Osteocyte (in vitro differentiated cells): ENCODE measurements at regions not wholly inside any gene's neighbourhood (a gene's known extent, or its start where the extent isn't known, plus 50 kb on each side); places are given as distances from the start of the nearest gene placed in this dataset.

Experiments used
- DNase-seq: peaks from one replicate; pipeline ENCODE4 v3.0.0; 2021; ENCODE audit warnings: mixed read lengths; ENCODE audit not compliant: unreplicated experiment; ENCODE audit errors: extremely low spot score
- H3K27ac Mint-ChIP-seq: one replicate; pipeline ENCODE4 v1.8.0; 2021; ENCODE audit warnings: mild to moderate bottlenecking, mixed read lengths; ENCODE audit not compliant: unreplicated experiment
- H3K27me3 Mint-ChIP-seq: one replicate; pipeline ENCODE4 v1.8.0; 2021; ENCODE audit warnings: mixed read lengths; ENCODE audit not compliant: unreplicated experiment
- H3K36me3 Mint-ChIP-seq: one replicate; pipeline ENCODE4 v1.8.0; 2021; ENCODE audit warnings: mixed read lengths; ENCODE audit not compliant: unreplicated experiment
- H3K4me1 Mint-ChIP-seq: one replicate; pipeline ENCODE4 v1.8.0; 2021; ENCODE audit warnings: mixed read lengths; ENCODE audit not compliant: unreplicated experiment
- H3K4me3 Mint-ChIP-seq: one replicate; pipeline ENCODE4 v1.8.0; 2021; ENCODE audit warnings: mild to moderate bottlenecking, moderate library complexity, mixed read lengths; ENCODE audit not compliant: unreplicated experiment
- H3K9me3 Mint-ChIP-seq: one replicate; pipeline ENCODE4 v1.8.0; 2021; ENCODE audit warnings: mixed read lengths; ENCODE audit not compliant: unreplicated experiment
- CTCF ChIP-seq: fragments of 200-600 bp; sonication (generic); IDR thresholded peaks from 2 replicates; pipeline ENCODE4 v1.5.0; 2021; ENCODE audit warnings: antibody characterized with exemption, mild to moderate bottlenecking, moderate library complexity

- H3K4me3 Mint-ChIP-seq, result no peak overlapping the region
- H3K4me1 Mint-ChIP-seq, result peaks cover 15% of the 10 kb centered on the region
- no peak overlapping the region for H3K27ac Mint-ChIP-seq
- no peaks in the 10 kb centered on the region for H3K27me3 Mint-ChIP-seq
- no peak for DNase-seq
- no peaks in the 10 kb centered on the region for H3K36me3 Mint-ChIP-seq
- H3K9me3 Mint-ChIP-seq, result peaks cover 3% of the 10 kb centered on the region
- no peak for TF ChIP-seq CTCF
Measured at GRCh38 chr11:28702871-28703270, 594.7 kb downstream of the METTL15 start.

GRCh38 chr11:28702450-28702790, 594.2 kb downstream of the METTL15 start:
- peak overlapping the region; percentile 38 for H3K27ac Mint-ChIP-seq
- no peak for DNase-seq
- H3K4me1 Mint-ChIP-seq, result peaks cover 19% of the 10 kb centered on the region
- H3K36me3 Mint-ChIP-seq, result no peaks in the 10 kb centered on the region
- H3K4me3 Mint-ChIP-seq, result no peak overlapping the region
- no peak for TF ChIP-seq CTCF
- peaks cover 3% of the 10 kb centered on the region for H3K9me3 Mint-ChIP-seq
- no peaks in the 10 kb centered on the region for H3K27me3 Mint-ChIP-seq

GRCh38 chr11:28701760-28702449, 593.7 kb downstream of the METTL15 start:
- TF ChIP-seq CTCF, result no peak
- H3K4me3 Mint-ChIP-seq, result no peak overlapping the region
- peaks cover 3% of the 10 kb centered on the region for H3K9me3 Mint-ChIP-seq
- no peak for DNase-seq
- H3K36me3 Mint-ChIP-seq, result no peaks in the 10 kb centered on the region
- H3K27me3 Mint-ChIP-seq, result no peaks in the 10 kb centered on the region
- H3K4me1 Mint-ChIP-seq, result peaks cover 19% of the 10 kb centered on the region
- H3K27ac Mint-ChIP-seq, result peak overlapping the region; percentile 38

- H3K9me3 Mint-ChIP-seq, result no peaks in the 10 kb centered on the region
- no peaks in the 10 kb centered on the region for H3K27me3 Mint-ChIP-seq
- peaks cover 19% of the 10 kb centered on the region for H3K4me1 Mint-ChIP-seq
- no peak overlapping the region for H3K4me3 Mint-ChIP-seq
- DNase-seq, result no peak
- H3K36me3 Mint-ChIP-seq, result no peaks in the 10 kb centered on the region
- no peak for TF ChIP-seq CTCF
- H3K27ac Mint-ChIP-seq, result no peak overlapping the region
Measured at GRCh38 chr11:28699701-28700100, 591.5 kb downstream of the METTL15 start.

GRCh38 chr11:28697920-28698827, 590.0 kb downstream of the METTL15 start:
- no peaks in the 10 kb centered on the region for H3K27me3 Mint-ChIP-seq
- no peak overlapping the region for H3K27ac Mint-ChIP-seq
- H3K4me1 Mint-ChIP-seq, result peaks cover 19% of the 10 kb centered on the region
- DNase-seq, result peak; percentile 84
- H3K4me3 Mint-ChIP-seq, result no peak overlapping the region
- H3K9me3 Mint-ChIP-seq, result no peaks in the 10 kb centered on the region
- TF ChIP-seq CTCF, result peak; percentile 82
- no peaks in the 10 kb centered on the region for H3K36me3 Mint-ChIP-seq
